HUES64 (cell line): ENCODE measurements at regions not wholly inside any gene's neighbourhood (a gene's known extent, or its start where the extent isn't known, plus 50 kb on each side); places are given as distances from the start of the nearest gene placed in this dataset.

ENCODE experiments used
- H3K27ac ChIP-seq: 2 replicates; pipeline ENCODE4 v1.7.0; 2013; ENCODE audit warnings: low read depth, low read length, inconsistent platforms
- H3K27me3 ChIP-seq: 2 replicates; pipeline ENCODE4 v1.6.1; 2013; ENCODE audit warnings: mild to moderate bottlenecking, low read length; ENCODE audit not compliant: insufficient read depth
- H3K36me3 ChIP-seq: 2 replicates; pipeline ENCODE4 v1.6.1; 2013; ENCODE audit warnings: mild to moderate bottlenecking, low read length; ENCODE audit not compliant: insufficient read depth
- H3K4me1 ChIP-seq: 2 replicates; pipeline ENCODE4 v1.6.1; 2013; ENCODE audit warnings: mild to moderate bottlenecking, low read length, moderate library complexity; ENCODE audit not compliant: insufficient read depth
- H3K4me3 ChIP-seq: 2 replicates; pipeline ENCODE4 v1.5.1; 2013; ENCODE audit warnings: mild to moderate bottlenecking, low read length, moderate library complexity
- H3K9ac ChIP-seq: 2 replicates; pipeline ENCODE4 v1.6.1; 2013; ENCODE audit warnings: mild to moderate bottlenecking, low read depth, low read length
- H3K9me3 ChIP-seq: 2 replicates; pipeline ENCODE4 v1.6.1; 2013; ENCODE audit warnings: low read depth, low read length; ENCODE audit not compliant: insufficient read depth
- WGBS: fragments of 150-250, 120-280 bp; methylation state at CpG from one replicate; pipeline ENCODE4 v1.1.7; 2013; ENCODE audit warnings: missing lambda C conversion rate; 5-methylcytosine and 5-hydroxymethylcytosine counted together

GRCh38 chr15:85296615-85297402 is 83.6 kb upstream of the AKAP13 start:
- WGBS, result 56% methylated on average over 14 of the region's 14 CpGs
- Histone ChIP-seq H3K4me3 (no peak overlapping the region), H3K9ac (no peak overlapping the region), H3K36me3 (no peaks in the 10 kb centered on the region), H3K27ac (no peak overlapping the region), H3K9me3 (no peaks in the 10 kb centered on the region), H3K4me1 (no peaks in the 10 kb centered on the region), H3K27me3 (no peaks in the 10 kb centered on the region)

- Histone ChIP-seq H3K9ac (no peak overlapping the region), H3K27me3 (no peaks in the 10 kb centered on the region), H3K36me3 (no peaks in the 10 kb centered on the region), H3K27ac (no peak overlapping the region), H3K4me1 (no peaks in the 10 kb centered on the region), H3K9me3 (no peaks in the 10 kb centered on the region), H3K4me3 (no peak overlapping the region)
- 91% methylated on average over 7 of the region's 7 CpGs for WGBS
These were observed 82.9 kb upstream of the AKAP13 start for GRCh38 chr15:85297537-85297936.

GRCh38 chr15:85298366-85298765 is 82.0 kb upstream of the AKAP13 start:
- no peak overlapping the region for H3K9ac ChIP-seq
- H3K36me3 ChIP-seq, result no peaks in the 10 kb centered on the region
- H3K4me1 ChIP-seq, result no peaks in the 10 kb centered on the region
- 85% methylated on average over 4 of the region's 4 CpGs for WGBS
- no peak overlapping the region for H3K27ac ChIP-seq
- no peak overlapping the region for H3K4me3 ChIP-seq
- H3K9me3 ChIP-seq, result no peaks in the 10 kb centered on the region
- no peaks in the 10 kb centered on the region for H3K27me3 ChIP-seq

- 89% methylated on average over 1 of the region's 1 CpG for WGBS
- Histone ChIP-seq H3K4me3 (no peak overlapping the region), H3K9ac (no peak overlapping the region), H3K4me1 (no peaks in the 10 kb centered on the region), H3K36me3 (no peaks in the 10 kb centered on the region), H3K27ac (no peak overlapping the region), H3K9me3 (no peaks in the 10 kb centered on the region), H3K27me3 (no peaks in the 10 kb centered on the region)
These were observed 81.5 kb upstream of the AKAP13 start for GRCh38 chr15:85298941-85299340.

- H3K9me3 ChIP-seq, result no peaks in the 10 kb centered on the region
- no peaks in the 10 kb centered on the region for H3K4me1 ChIP-seq
- H3K4me3 ChIP-seq, result no peak overlapping the region
- no peaks in the 10 kb centered on the region for H3K27me3 ChIP-seq
- H3K9ac ChIP-seq, result no peak overlapping the region
- H3K27ac ChIP-seq, result no peak overlapping the region
- H3K36me3 ChIP-seq, result no peaks in the 10 kb centered on the region
- WGBS, result 87% methylated on average over 2 of the region's 2 CpGs
These were observed 78.1 kb upstream of the AKAP13 start for GRCh38 chr15:85302271-85302670.

- Histone ChIP-seq H3K27ac (no peak overlapping the region), H3K27me3 (no peaks in the 10 kb centered on the region), H3K36me3 (no peaks in the 10 kb centered on the region), H3K9me3 (no peaks in the 10 kb centered on the region), H3K4me1 (no peaks in the 10 kb centered on the region), H3K9ac (no peak overlapping the region), H3K4me3 (no peak overlapping the region)
- 67% methylated on average over 1 of the region's 2 CpGs for WGBS
These were observed 75.4 kb upstream of the AKAP13 start for GRCh38 chr15:85305050-85305449.

- Histone ChIP-seq H3K4me3 (no peak overlapping the region), H3K4me1 (no peaks in the 10 kb centered on the region), H3K9me3 (no peaks in the 10 kb centered on the region), H3K27ac (no peak overlapping the region), H3K36me3 (no peaks in the 10 kb centered on the region), H3K9ac (no peak overlapping the region), H3K27me3 (no peaks in the 10 kb centered on the region)
- 89% methylated on average over 5 of the region's 5 CpGs for WGBS
These were observed 73.3 kb upstream of the AKAP13 start for GRCh38 chr15:85306946-85307686.

GRCh38 chr15:85307687-85308045 is 72.7 kb upstream of the AKAP13 start:
- peaks cover 2% of the 10 kb centered on the region for H3K4me1 ChIP-seq
- 94% methylated on average over 1 of the region's 2 CpGs for WGBS
- no peaks in the 10 kb centered on the region for H3K36me3 ChIP-seq
- H3K27me3 ChIP-seq, result no peaks in the 10 kb centered on the region
- no peak overlapping the region for H3K9ac ChIP-seq
- H3K27ac ChIP-seq, result no peak overlapping the region
- no peaks in the 10 kb centered on the region for H3K9me3 ChIP-seq
- no peak overlapping the region for H3K4me3 ChIP-seq

GRCh38 chr15:85311647-85312046 is 68.8 kb upstream of the AKAP13 start:
- Histone ChIP-seq H3K4me3 (no peak overlapping the region), H3K9me3 (no peaks in the 10 kb centered on the region), H3K4me1 (peaks cover 12% of the 10 kb centered on the region), H3K9ac (no peak overlapping the region), H3K36me3 (no peaks in the 10 kb centered on the region), H3K27me3 (no peaks in the 10 kb centered on the region), H3K27ac (no peak overlapping the region)
- WGBS, result 88% methylated on average over 2 of the region's 2 CpGs

- H3K9me3 ChIP-seq, result no peaks in the 10 kb centered on the region
- no peaks in the 10 kb centered on the region for H3K36me3 ChIP-seq
- H3K4me3 ChIP-seq, result no peak overlapping the region
- no peak overlapping the region for H3K9ac ChIP-seq
- H3K27ac ChIP-seq, result no peak overlapping the region; the same call in 1 of the 2 replicates
- 90% methylated on average over 5 of the region's 5 CpGs for WGBS
- no peaks in the 10 kb centered on the region for H3K27me3 ChIP-seq
- H3K4me1 ChIP-seq, result peaks cover 12% of the 10 kb centered on the region
These were observed 67.9 kb upstream of the AKAP13 start for GRCh38 chr15:85312486-85312885.

- WGBS, result 79% methylated on average over 2 of the region's 2 CpGs
- Histone ChIP-seq H3K27me3 (no peaks in the 10 kb centered on the region), H3K4me3 (no peak overlapping the region)
These were observed 67.5 kb upstream of the AKAP13 start for GRCh38 chr15:85312929-85313331.

More at GRCh38 chr15:85312929-85313331, 67.5 kb upstream of the AKAP13 start:
- Histone ChIP-seq H3K9ac (no peak overlapping the region), H3K36me3 (no peaks in the 10 kb centered on the region), H3K4me1 (peaks cover 12% of the 10 kb centered on the region), H3K9me3 (no peaks in the 10 kb centered on the region), H3K27ac (no peak overlapping the region; the same call in 1 of the 2 replicates)
